KMS-11 (cell line): ENCODE measurements at regions not wholly inside any gene's neighbourhood (a gene's known extent, or its start where the extent isn't known, plus 50 kb on each side); places are given as distances from the start of the nearest gene placed in this dataset.

Experiments used
- H2AFZ ChIP-seq: fragments of 200-600 bp; sonication (generic); 2 replicates; pipeline ENCODE4 v1.6.1; 2016; ENCODE audit warnings: antibody characterized with exemption, mixed run types, low read depth
- H3K27ac ChIP-seq: fragments of 200-600 bp; sonication (generic); 2 replicates; pipeline ENCODE4 v1.6.1; 2016; ENCODE audit warnings: mild to moderate bottlenecking, mixed run types
- H3K27me3 ChIP-seq: fragments of 200-600 bp; sonication (generic); 2 replicates; pipeline ENCODE4 v1.6.1; 2017; ENCODE audit warnings: mild to moderate bottlenecking, low read depth, mixed run types, moderate library complexity; ENCODE audit not compliant: insufficient read depth
- H3K36me3 ChIP-seq: fragments of 200-600 bp; sonication (generic); 2 replicates; pipeline ENCODE4 v1.6.1; 2017; ENCODE audit warnings: mild to moderate bottlenecking, mixed run types; ENCODE audit not compliant: insufficient read depth
- H3K4me1 ChIP-seq: fragments of 200-600 bp; sonication (generic); 2 replicates; pipeline ENCODE4 v1.6.1; 2016; ENCODE audit warnings: mild to moderate bottlenecking, low read depth, mixed run types; ENCODE audit not compliant: poor library complexity, severe bottlenecking
- H3K4me2 ChIP-seq: fragments of 200-600 bp; sonication (generic); 2 replicates; pipeline ENCODE4 v1.7.0; 2016; ENCODE audit warnings: mild to moderate bottlenecking, mixed run types
- H3K4me3 ChIP-seq: fragments of 200-600 bp; sonication (generic); IDR thresholded peaks from 2 replicates; pipeline ENCODE4 v1.6.1; 2017; ENCODE audit warnings: low read depth, low read length, mixed read lengths; ENCODE audit not compliant: insufficient read depth
- H3K79me2 ChIP-seq: fragments of 200-600 bp; sonication (generic); 2 replicates; pipeline ENCODE4 v1.6.1; 2016; ENCODE audit warnings: low read depth, mixed run types; ENCODE audit not compliant: insufficient read depth
- H3K9ac ChIP-seq: fragments of 200-600 bp; sonication (generic); 2 replicates; pipeline ENCODE4 v1.6.1; 2016; ENCODE audit warnings: mild to moderate bottlenecking, mixed run types
- H4K20me1 ChIP-seq: fragments of 200-600 bp; sonication (generic); 2 replicates; pipeline ENCODE4 v1.6.1; 2016; ENCODE audit warnings: mild to moderate bottlenecking, mixed run types; ENCODE audit not compliant: insufficient read depth
- CTCF ChIP-seq: fragments of 200-600 bp; sonication (generic); conservative IDR thresholded peaks from 2 replicates; pipeline ENCODE4 v1.6.1; 2017; ENCODE audit warnings: low read depth, mild to moderate bottlenecking, antibody characterized with exemption, low read length, moderate library complexity, mixed read lengths

- Histone ChIP-seq H2AFZ (no peak overlapping the region), H3K27ac (no peak overlapping the region), H3K4me1 (no peaks in the 10 kb centered on the region), H3K9ac (no peak overlapping the region), H3K27me3 (no peaks in the 10 kb centered on the region), H3K4me2 (no peak overlapping the region), H3K36me3 (no peaks in the 10 kb centered on the region), H3K79me2 (no peaks in the 10 kb centered on the region), H4K20me1 (no peaks in the 10 kb centered on the region), H3K4me3 (no peak overlapping the region)
- no peak for TF ChIP-seq CTCF
Measured at GRCh38 chr4:128590773-128591172, 218.7 kb upstream of the JADE1 start.

GRCh38 chr4:128590034-128590740, 219.3 kb upstream of the JADE1 start:
- H3K27ac ChIP-seq = no peak overlapping the region
- TF ChIP-seq CTCF = no peak
- no peak overlapping the region for H3K4me3 ChIP-seq
- H3K9ac ChIP-seq = no peak overlapping the region
- H3K79me2 ChIP-seq = no peaks in the 10 kb centered on the region
- H2AFZ ChIP-seq = no peak overlapping the region
- H3K27me3 ChIP-seq = no peaks in the 10 kb centered on the region
- H3K36me3 ChIP-seq = no peaks in the 10 kb centered on the region
- no peak overlapping the region for H3K4me2 ChIP-seq
- H4K20me1 ChIP-seq = no peaks in the 10 kb centered on the region
- H3K4me1 ChIP-seq = no peaks in the 10 kb centered on the region

- no peak overlapping the region for H3K27ac ChIP-seq
- no peak overlapping the region for H2AFZ ChIP-seq
- H4K20me1 ChIP-seq = no peaks in the 10 kb centered on the region
- no peaks in the 10 kb centered on the region for H3K4me1 ChIP-seq
- H3K4me3 ChIP-seq = no peak overlapping the region
- H3K4me2 ChIP-seq = no peak overlapping the region
- H3K36me3 ChIP-seq = no peaks in the 10 kb centered on the region
- H3K27me3 ChIP-seq = no peaks in the 10 kb centered on the region
- H3K79me2 ChIP-seq = no peaks in the 10 kb centered on the region
- H3K9ac ChIP-seq = no peak overlapping the region
- no peak for TF ChIP-seq CTCF
Measured at GRCh38 chr4:128589384-128589965, 220.0 kb upstream of the JADE1 start.

- TF ChIP-seq CTCF = no peak
- Histone ChIP-seq H3K36me3 (no peaks in the 10 kb centered on the region), H3K4me1 (no peaks in the 10 kb centered on the region), H2AFZ (no peak overlapping the region), H3K27ac (no peak overlapping the region), H3K27me3 (no peaks in the 10 kb centered on the region), H3K4me2 (no peak overlapping the region), H4K20me1 (no peaks in the 10 kb centered on the region), H3K9ac (no peak overlapping the region), H3K79me2 (no peaks in the 10 kb centered on the region), H3K4me3 (no peak overlapping the region)
Measured at GRCh38 chr4:128587382-128587781, 222.1 kb upstream of the JADE1 start.
